ENCODE measurements at regions not wholly inside any gene's neighbourhood (a gene's known extent, or its start where the extent isn't known, plus 50 kb on each side); places are given as distances from the start of the nearest gene placed in this dataset.

- intact Hi-C loops (cut with DNase I; ENCODE audit: low total_unique reads) = no loop called here
- no peak for TF ChIP-seq POLR2A (IDR thresholded peaks at IDR 0.05)
- TF ChIP-seq, protein P1, sequence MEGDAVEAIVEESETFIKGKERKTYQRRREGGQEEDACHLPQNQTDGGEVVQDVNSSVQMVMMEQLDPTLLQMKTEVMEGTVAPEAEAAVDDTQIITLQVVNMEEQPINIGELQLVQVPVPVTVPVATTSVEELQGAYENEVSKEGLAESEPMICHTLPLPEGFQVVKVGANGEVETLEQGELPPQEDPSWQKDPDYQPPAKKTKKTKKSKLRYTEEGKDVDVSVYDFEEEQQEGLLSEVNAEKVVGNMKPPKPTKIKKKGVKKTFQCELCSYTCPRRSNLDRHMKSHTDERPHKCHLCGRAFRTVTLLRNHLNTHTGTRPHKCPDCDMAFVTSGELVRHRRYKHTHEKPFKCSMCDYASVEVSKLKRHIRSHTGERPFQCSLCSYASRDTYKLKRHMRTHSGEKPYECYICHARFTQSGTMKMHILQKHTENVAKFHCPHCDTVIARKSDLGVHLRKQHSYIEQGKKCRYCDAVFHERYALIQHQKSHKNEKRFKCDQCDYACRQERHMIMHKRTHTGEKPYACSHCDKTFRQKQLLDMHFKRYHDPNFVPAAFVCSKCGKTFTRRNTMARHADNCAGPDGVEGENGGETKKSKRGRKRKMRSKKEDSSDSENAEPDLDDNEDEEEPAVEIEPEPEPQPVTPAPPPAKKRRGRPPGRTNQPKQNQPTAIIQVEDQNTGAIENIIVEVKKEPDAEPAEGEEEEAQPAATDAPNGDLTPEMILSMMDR (IDR thresholded peaks at IDR 0.05) = no peak
- H3K36me3 ChIP-seq = no peaks in the 10 kb centered on the region
- no peaks in the 10 kb centered on the region for H3K4me1 ChIP-seq
- no peak overlapping the region for H3K4me3 ChIP-seq
- no peaks in the 10 kb centered on the region for H3K27me3 ChIP-seq
- no peak for DNase-seq
- no peak overlapping the region for H3K27ac ChIP-seq
- no peaks in the 10 kb centered on the region for H3K9me3 ChIP-seq
Observed at GRCh38 chr6:105587349-105588122, 184.7 kb upstream of the PREP start.

- no peak for TF ChIP-seq POLR2A (IDR thresholded peaks at IDR 0.05)
- TF ChIP-seq, protein P1 (IDR thresholded peaks at IDR 0.05) = no peak
- Histone ChIP-seq H3K4me3 (no peak overlapping the region), H3K9me3 (no peaks in the 10 kb centered on the region), H3K27me3 (no peaks in the 10 kb centered on the region), H3K36me3 (no peaks in the 10 kb centered on the region), H3K27ac (no peak overlapping the region), H3K4me1 (no peaks in the 10 kb centered on the region)
- no peak for DNase-seq
- intact Hi-C loops (cut with DNase I; ENCODE audit: low total_unique reads) = no loop called here
Observed at GRCh38 chr6:105578179-105578707, 175.4 kb upstream of the PREP start.

GRCh38 chr6:105573556-105573955 is 170.7 kb upstream of the PREP start:
- Histone ChIP-seq H3K4me3 (no peak overlapping the region), H3K36me3 (no peaks in the 10 kb centered on the region), H3K4me1 (no peaks in the 10 kb centered on the region), H3K27ac (no peak overlapping the region), H3K9me3 (no peaks in the 10 kb centered on the region), H3K27me3 (no peaks in the 10 kb centered on the region)
- DNase-seq = no peak
- TF ChIP-seq, protein P1 (IDR thresholded peaks at IDR 0.05) = no peak
- TF ChIP-seq POLR2A (IDR thresholded peaks at IDR 0.05) = no peak
- intact Hi-C loops (cut with DNase I; ENCODE audit: low total_unique reads) = no loop called here

DNA sequence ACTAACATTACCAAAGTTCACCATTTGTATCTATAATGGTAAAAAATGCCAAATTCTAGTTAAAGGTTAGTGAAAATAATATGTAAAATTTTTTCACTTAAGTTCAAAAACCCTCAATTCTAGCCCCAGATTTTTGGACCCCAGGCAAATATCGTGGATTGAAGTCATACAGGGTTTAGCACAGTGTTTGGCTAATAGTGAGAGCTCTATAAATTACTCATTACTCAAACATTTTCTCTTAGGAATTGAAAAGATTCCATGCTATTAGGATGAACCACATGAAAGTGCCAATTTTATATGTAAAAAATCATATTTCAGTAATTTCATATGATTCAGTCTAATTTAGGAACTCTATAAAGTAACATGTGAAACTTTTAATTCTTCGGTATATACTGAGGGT is 170.3 kb upstream of the PREP start:
- no peak overlapping the region for H3K4me3 ChIP-seq
- DNase-seq = no peak
- intact Hi-C loops (cut with DNase I; ENCODE audit: low total_unique reads) = no loop called here
- H3K36me3 ChIP-seq = no peaks in the 10 kb centered on the region
- H3K9me3 ChIP-seq = no peaks in the 10 kb centered on the region
- no peaks in the 10 kb centered on the region for H3K4me1 ChIP-seq
- H3K27ac ChIP-seq = no peak overlapping the region
- TF ChIP-seq POLR2A (IDR thresholded peaks at IDR 0.05) = no peak
- TF ChIP-seq, protein P1 (IDR thresholded peaks at IDR 0.05) = no peak
- H3K27me3 ChIP-seq = no peaks in the 10 kb centered on the region

- Histone ChIP-seq H3K4me1 (no peaks in the 10 kb centered on the region), H3K27me3 (no peaks in the 10 kb centered on the region), H3K9me3 (no peaks in the 10 kb centered on the region), H3K4me3 (no peak overlapping the region), H3K36me3 (no peaks in the 10 kb centered on the region), H3K27ac (no peak overlapping the region)
- intact Hi-C loops (cut with DNase I; ENCODE audit: low total_unique reads) = no loop called here
- no peak for TF ChIP-seq POLR2A (IDR thresholded peaks at IDR 0.05)
- TF ChIP-seq, protein P1 (IDR thresholded peaks at IDR 0.05) = no peak
- DNase-seq = no peak
Observed at GRCh38 chr6:105570416-105570815, 167.5 kb upstream of the PREP start.
